ENCODE measurements at regions not wholly inside any gene's neighbourhood (a gene's known extent, or its start where the extent isn't known, plus 50 kb on each side); places are given as distances from the start of the nearest gene placed in this dataset.

GRCh38 chr1:214739621-214740238 lies 136.7 kb downstream of the CENPF start:
- no peak overlapping the region for H3K4me2 ChIP-seq (ENCODE audit: low read depth, low read length, poor library complexity, severe bottlenecking)
- H3K9ac ChIP-seq (ENCODE audit: low read depth, low read length, poor library complexity, severe bottlenecking): no peak overlapping the region
- H3K27me3 ChIP-seq (ENCODE audit: insufficient read depth, low read length, poor library complexity, severe bottlenecking): no peaks in the 10 kb centered on the region
- no peaks in the 10 kb centered on the region for H3K36me3 ChIP-seq (ENCODE audit: insufficient read depth, low read length)
- no peak overlapping the region for H2AFZ ChIP-seq (ENCODE audit: low read length)
- no peaks in the 10 kb centered on the region for H3K79me2 ChIP-seq (ENCODE audit: insufficient read depth, low read length)
- no peaks in the 10 kb centered on the region for H4K20me1 ChIP-seq (ENCODE audit: insufficient read depth, low read length, poor library complexity, severe bottlenecking)
- no peak overlapping the region for H3K4me3 ChIP-seq (ENCODE audit: low read length, poor library complexity, severe bottlenecking)
- TF ChIP-seq EZH2phosphoT487 (IDR thresholded peaks at IDR 0.05; ENCODE audit: borderline replicate concordance) (no peak), CTCF (conservative IDR thresholded peaks at IDR 0.05; ENCODE audit: low read length) (no peak)
- no peaks in the 10 kb centered on the region for H3F3A ChIP-seq (ENCODE audit: low read depth)
- no peaks in the 10 kb centered on the region for H3K9me2 ChIP-seq (replicated peaks; ENCODE audit: low read depth, low read length)
- no peaks in the 10 kb centered on the region for H3K9me3 ChIP-seq (ENCODE audit: insufficient read depth, low read depth, low read length)
- no peaks in the 10 kb centered on the region for H3K4me1 ChIP-seq (ENCODE audit: insufficient read depth, low read length, poor library complexity, severe bottlenecking)

- H3K79me2 ChIP-seq (ENCODE audit: insufficient read depth, low read length): no peaks in the 10 kb centered on the region
- TF ChIP-seq EZH2phosphoT487 (IDR thresholded peaks at IDR 0.05; ENCODE audit: borderline replicate concordance) (no peak), CTCF (conservative IDR thresholded peaks at IDR 0.05; ENCODE audit: low read length) (no peak)
- no peaks in the 10 kb centered on the region for H3K27me3 ChIP-seq (ENCODE audit: insufficient read depth, low read length, poor library complexity, severe bottlenecking)
- no peaks in the 10 kb centered on the region for H3F3A ChIP-seq (ENCODE audit: low read depth)
- H3K9me2 ChIP-seq (replicated peaks; ENCODE audit: low read depth, low read length): no peaks in the 10 kb centered on the region
- no peaks in the 10 kb centered on the region for H3K36me3 ChIP-seq (ENCODE audit: insufficient read depth, low read length)
- no peak overlapping the region for H3K4me2 ChIP-seq (ENCODE audit: low read depth, low read length, poor library complexity, severe bottlenecking)
- H2AFZ ChIP-seq (ENCODE audit: low read length): no peak overlapping the region
- no peaks in the 10 kb centered on the region for H4K20me1 ChIP-seq (ENCODE audit: insufficient read depth, low read length, poor library complexity, severe bottlenecking)
- H3K4me1 ChIP-seq (ENCODE audit: insufficient read depth, low read length, poor library complexity, severe bottlenecking): no peaks in the 10 kb centered on the region
- H3K9ac ChIP-seq (ENCODE audit: low read depth, low read length, poor library complexity, severe bottlenecking): no peak overlapping the region
- H3K9me3 ChIP-seq (ENCODE audit: insufficient read depth, low read depth, low read length): no peaks in the 10 kb centered on the region
- no peak overlapping the region for H3K4me3 ChIP-seq (ENCODE audit: low read length, poor library complexity, severe bottlenecking)
Measured at GRCh38 chr1:214740471-214740870, 137.5 kb downstream of the CENPF start.

- Histone ChIP-seq H4K20me1 (ENCODE audit: insufficient read depth, low read length, poor library complexity, severe bottlenecking) (no peaks in the 10 kb centered on the region), H3F3A (ENCODE audit: low read depth) (no peaks in the 10 kb centered on the region)
Measured at GRCh38 chr1:214747050-214747635, 144.1 kb downstream of the CENPF start.

More at GRCh38 chr1:214747050-214747635, 144.1 kb downstream of the CENPF start:
- no peaks in the 10 kb centered on the region for H3K79me2 ChIP-seq (ENCODE audit: insufficient read depth, low read length)
- no peak overlapping the region for H3K4me2 ChIP-seq (ENCODE audit: low read depth, low read length, poor library complexity, severe bottlenecking)
- H3K9me3 ChIP-seq (ENCODE audit: insufficient read depth, low read depth, low read length): no peaks in the 10 kb centered on the region
- no peaks in the 10 kb centered on the region for H3K9me2 ChIP-seq (replicated peaks; ENCODE audit: low read depth, low read length)
- H3K4me3 ChIP-seq (ENCODE audit: low read length, poor library complexity, severe bottlenecking): no peak overlapping the region
- no peak overlapping the region for H3K9ac ChIP-seq (ENCODE audit: low read depth, low read length, poor library complexity, severe bottlenecking)
- no peaks in the 10 kb centered on the region for H3K4me1 ChIP-seq (ENCODE audit: insufficient read depth, low read length, poor library complexity, severe bottlenecking)
- H2AFZ ChIP-seq (ENCODE audit: low read length): no peak overlapping the region
- TF ChIP-seq EZH2phosphoT487 (IDR thresholded peaks at IDR 0.05; ENCODE audit: borderline replicate concordance) (no peak), CTCF (conservative IDR thresholded peaks at IDR 0.05; ENCODE audit: low read length) (no peak)
- H3K36me3 ChIP-seq (ENCODE audit: insufficient read depth, low read length): no peaks in the 10 kb centered on the region
- H3K27me3 ChIP-seq (ENCODE audit: insufficient read depth, low read length, poor library complexity, severe bottlenecking): no peaks in the 10 kb centered on the region
